ENCODE measurements at regions not wholly inside any gene's neighbourhood (a gene's known extent, or its start where the extent isn't known, plus 50 kb on each side); places are given as distances from the start of the nearest gene placed in this dataset.

- DNase-seq (ENCODE audit: low read depth in 1 of 2, low spot score in 2 of 2) (peak in 1 of 2 experiments; percentile 24), FAIRE-seq (no peak)
- Histone ChIP-seq H3K27ac (ENCODE audit: low read depth, low read length) (no peak overlapping the region), H3K4me3 (ENCODE audit: extremely low read depth in 1 of 4, insufficient read depth in 2 of 4, low read depth in 3 of 4, low read length in 4 of 4) (no peak overlapping the region), H3K9ac (replicated peaks in 1 of 4; ENCODE audit: extremely low read depth in 1 of 4, low read depth in 3 of 4, low read length in 3 of 4) (no peak overlapping the region), H3K36me3 (ENCODE audit: control insufficient read depth in 2 of 4, insufficient read depth in 4 of 4, low read length in 3 of 4) (no peaks in the 10 kb centered on the region), H3K9me3 (ENCODE audit: insufficient read depth in 2 of 2, low read depth in 1 of 2, low read length in 1 of 2) (no peaks in the 10 kb centered on the region), H2BK15ac (ENCODE audit: low read length) (no peak overlapping the region), H3K79me1 (ENCODE audit: low read depth, low read length) (no peaks in the 10 kb centered on the region), H4K91ac (replicated peaks; ENCODE audit: insufficient read length, low read length) (no peak overlapping the region), H3K4me1 (replicated peaks in 1 of 4; ENCODE audit: control insufficient read depth in 3 of 4, insufficient read depth in 4 of 4, low read length in 3 of 4) (peaks cover 0 to 4% (median 0%) of the 10 kb centered on the region in 4 experiments; a peak in 1 of 7 replicates), H3K56ac (replicated peaks; ENCODE audit: insufficient read length, low read depth, low read length) (no peak overlapping the region), H3K79me2 (ENCODE audit: control insufficient read depth in 1 of 2, insufficient read depth in 2 of 2, low read length in 2 of 2) (no peaks in the 10 kb centered on the region), H2AFZ (ENCODE audit: low read length) (no peak overlapping the region), H3K14ac (ENCODE audit: insufficient read length) (no peak overlapping the region), H3K23ac (ENCODE audit: insufficient read length) (no peak overlapping the region), H3K27me3 (replicated peaks in 1 of 4; ENCODE audit: control insufficient read depth in 3 of 4, extremely low read depth in 1 of 4, insufficient read depth in 3 of 4, low read length in 3 of 4) (peaks cover 0 to 7% (median 2%) of the 10 kb centered on the region in 4 experiments; a peak in 2 of 7 replicates), H2BK12ac (ENCODE audit: low read depth, low read length) (no peak overlapping the region), H2BK20ac (ENCODE audit: low read length) (no peak overlapping the region), H2BK120ac (replicated peaks; ENCODE audit: low read depth, low read length) (no peak overlapping the region), H2AK5ac (ENCODE audit: low read depth, low read length) (no peak overlapping the region), H3K23me2 (ENCODE audit: low read depth, low read length) (no peaks in the 10 kb centered on the region), H4K5ac (ENCODE audit: insufficient read length, low read depth, low read length) (no peak overlapping the region), H3K4ac (replicated peaks; ENCODE audit: insufficient read length, low read depth, low read length) (no peak overlapping the region), H3K4me2 (ENCODE audit: insufficient read depth in 1 of 2, low read depth in 2 of 2, low read length in 2 of 2) (no peak overlapping the region), H4K20me1 (replicated peaks in 1 of 2; ENCODE audit: control insufficient read depth in 1 of 2, insufficient read depth in 2 of 2, low read length in 2 of 2) (no peaks in the 10 kb centered on the region), H4K8ac (ENCODE audit: extremely low read depth, insufficient read depth, low read length) (no peak overlapping the region), H3K18ac (ENCODE audit: extremely low read depth, low read length) (no peak overlapping the region), H2BK5ac (ENCODE audit: low read depth, low read length) (no peak overlapping the region)
- 86% methylated on average over 10 of the region's 10 CpGs; no CpG with 5 or more reads in 1 of the 2 experiments for WGBS, 2 experiments (ENCODE audit: extremely low coverage in 1 of 2, insufficient coverage in 1 of 2, insufficient read length in 1 of 2, insufficient replicate concordance in 2 of 2, low coverage in 1 of 2, low lambda C conversion rate in 2 of 2, missing lambda C conversion rate in 1 of 2)
- POLR2A ChIA-PET (ENCODE audit: partially characterized antibody), result no interaction called here
- CTCF ChIA-PET (ENCODE audit: partially characterized antibody), result interaction anchor here (1.4 to 1.5 kb wide), 2 partner anchors 22 to 54 kb away, joined by 4 to 5 read pairs; no protein-coding TSS in a partner anchor
- TF ChIP-seq, protein P1, sequence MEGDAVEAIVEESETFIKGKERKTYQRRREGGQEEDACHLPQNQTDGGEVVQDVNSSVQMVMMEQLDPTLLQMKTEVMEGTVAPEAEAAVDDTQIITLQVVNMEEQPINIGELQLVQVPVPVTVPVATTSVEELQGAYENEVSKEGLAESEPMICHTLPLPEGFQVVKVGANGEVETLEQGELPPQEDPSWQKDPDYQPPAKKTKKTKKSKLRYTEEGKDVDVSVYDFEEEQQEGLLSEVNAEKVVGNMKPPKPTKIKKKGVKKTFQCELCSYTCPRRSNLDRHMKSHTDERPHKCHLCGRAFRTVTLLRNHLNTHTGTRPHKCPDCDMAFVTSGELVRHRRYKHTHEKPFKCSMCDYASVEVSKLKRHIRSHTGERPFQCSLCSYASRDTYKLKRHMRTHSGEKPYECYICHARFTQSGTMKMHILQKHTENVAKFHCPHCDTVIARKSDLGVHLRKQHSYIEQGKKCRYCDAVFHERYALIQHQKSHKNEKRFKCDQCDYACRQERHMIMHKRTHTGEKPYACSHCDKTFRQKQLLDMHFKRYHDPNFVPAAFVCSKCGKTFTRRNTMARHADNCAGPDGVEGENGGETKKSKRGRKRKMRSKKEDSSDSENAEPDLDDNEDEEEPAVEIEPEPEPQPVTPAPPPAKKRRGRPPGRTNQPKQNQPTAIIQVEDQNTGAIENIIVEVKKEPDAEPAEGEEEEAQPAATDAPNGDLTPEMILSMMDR (IDR thresholded peaks at IDR 0.05; ENCODE audit: control extremely low read depth in 1 of 3, insufficient read depth in 1 of 3, low read depth in 1 of 3, low read length in 3 of 3), result no peak
- no peak for TF ChIP-seq RNF2 (IDR thresholded peaks at IDR 0.05; ENCODE audit: borderline replicate concordance, low read depth, low read length, missing control alignments, poor library complexity, severe bottlenecking)
- no peak for TF ChIP-seq TAF1 (IDR thresholded peaks at IDR 0.05; ENCODE audit: low read depth, low read length)
- no peak for TF ChIP-seq TCF12 (IDR thresholded peaks at IDR 0.05; ENCODE audit: low read depth, low read length)
- TF ChIP-seq SP2 (IDR thresholded peaks at IDR 0.05; ENCODE audit: low read length), result no peak
- no peak for TF ChIP-seq BACH1 (IDR thresholded peaks at IDR 0.05; ENCODE audit: low read length)
- TF ChIP-seq CHD1 (IDR thresholded peaks at IDR 0.05; ENCODE audit: low read depth, low read length), result no peak
- no peak for TF ChIP-seq TAF7 (optimal IDR thresholded peaks at IDR 0.05; ENCODE audit: borderline replicate concordance, low read depth, low read length)
- TF ChIP-seq POLR2A (IDR thresholded peaks at IDR 0.05; ENCODE audit: control extremely low read depth in 1 of 2, low read depth in 2 of 2, low read length in 2 of 2), result no peak
- no peak for TF ChIP-seq ZNF274 (IDR thresholded peaks at IDR 0.05; ENCODE audit: borderline replicate concordance, extremely low read depth, low read length)
- no peak for TF ChIP-seq CREB1 (IDR thresholded peaks at IDR 0.05)
- TF ChIP-seq NANOG (IDR thresholded peaks at IDR 0.05; ENCODE audit: insufficient read depth, low read depth, low read length, poor library complexity, severe bottlenecking), result no peak
Observed at GRCh38 chr1:47680815-47681475, 243.1 kb downstream of the FOXD2 start.

Data from H1 (cell line).